ENCODE measurements at regions not wholly inside any gene's neighbourhood (a gene's known extent, or its start where the extent isn't known, plus 50 kb on each side); places are given as distances from the start of the nearest gene placed in this dataset.

GRCh38 chr12:93183940-93184671 is 193.6 kb upstream of the NUDT4 start:
- TF ChIP-seq EZH2 (IDR thresholded peaks at IDR 0.05; ENCODE audit: borderline replicate concordance, low read depth, low read length, poor library complexity, severe bottlenecking) (no peak), CTCF (conservative IDR thresholded peaks at IDR 0.05; ENCODE audit: low read depth, low read length) (no peak)
